Stomach (tissue), 4 donors: ENCODE measurements at regions not wholly inside any gene's neighbourhood (a gene's known extent, or its start where the extent isn't known, plus 50 kb on each side); places are given as distances from the start of the nearest gene placed in this dataset.

Experiments used
- CTCF ChIP-seq, 7 experiments: fragments of 450-650 bp in 4 of 7; fragments of 200-600 bp in 3 of 7; sonication (generic) in 3 of 7; IDR thresholded peaks; one replicate each; pipeline ENCODE4 v1.5.1; 2016 to 2019; ENCODE audit warnings: antibody characterized with exemption in 7 of 7, control low read depth in 2 of 7, mild to moderate bottlenecking in 1 of 7
- POLR2A ChIP-seq, 4 donors: fragments of 450-650 bp; IDR thresholded peaks; one replicate each; pipeline ENCODE4 v1.6.1; 2016; ENCODE audit warnings: antibody characterized with exemption in 4 of 4, control low read depth in 2 of 4, mild to moderate bottlenecking in 1 of 4, moderate library complexity in 1 of 4
- POLR2AphosphoS5 ChIP-seq, 3 donors: sonication (generic); formaldehyde crosslinking; IDR thresholded peaks; one replicate each; pipeline ENCODE4 v1.6.1; 2016; ENCODE audit warnings: antibody characterized with exemption in 3 of 3

GRCh38 chr1:88394958-88395357 is 289.1 kb upstream of the PKN2 start:
- no peak for TF ChIP-seq POLR2A (IDR thresholded peaks at IDR 0.05)
- no peak for TF ChIP-seq CTCF (IDR thresholded peaks at IDR 0.05)
- no peak for TF ChIP-seq POLR2AphosphoS5 (IDR thresholded peaks at IDR 0.05)
